Stomach smooth muscle (tissue), 2 donors: ENCODE measurements at regions not wholly inside any gene's neighbourhood (a gene's known extent, or its start where the extent isn't known, plus 50 kb on each side); places are given as distances from the start of the nearest gene placed in this dataset.
"Not testable (repeated sequence)": the region's sequence is repeated elsewhere in the genome, so short reads cannot be mapped to it uniquely, and the experiment has no call there.

ENCODE experiments used
- H3K27ac ChIP-seq: one replicate; pipeline ENCODE4 v1.7.0; 2013; ENCODE audit warnings: mild to moderate bottlenecking, low read length, inconsistent platforms
- H3K27me3 ChIP-seq, 2 donors: one replicate each; pipeline ENCODE4 v1.7.0; 2013; ENCODE audit warnings: low read length in 2 of 2; ENCODE audit not compliant: insufficient read depth in 2 of 2, control insufficient read depth in 1 of 2
- H3K36me3 ChIP-seq, 2 donors: one replicate each; pipeline ENCODE4 v1.7.0; 2013; ENCODE audit warnings: low read length in 2 of 2; ENCODE audit not compliant: control insufficient read depth in 2 of 2, insufficient read depth in 2 of 2
- H3K4me1 ChIP-seq: one replicate; pipeline ENCODE4 v1.7.0; 2013; ENCODE audit warnings: low read length; ENCODE audit not compliant: control insufficient read depth, insufficient read depth
- H3K4me3 ChIP-seq, 2 donors: one replicate each; pipeline ENCODE4 v1.7.0; 2013; ENCODE audit warnings: low read length in 2 of 2
- H3K9ac ChIP-seq, 2 donors: one replicate each; pipeline ENCODE4 v1.7.0; 2013; ENCODE audit warnings: low read length in 2 of 2, mild to moderate bottlenecking in 1 of 2
- H3K9me3 ChIP-seq, 2 donors: one replicate each; pipeline ENCODE4 v1.7.0; 2013; ENCODE audit warnings: low read length in 2 of 2; ENCODE audit not compliant: control insufficient read depth in 2 of 2
- donor health status: healthy.
- donor health status: Pancreatic carcinoma.

DNA sequence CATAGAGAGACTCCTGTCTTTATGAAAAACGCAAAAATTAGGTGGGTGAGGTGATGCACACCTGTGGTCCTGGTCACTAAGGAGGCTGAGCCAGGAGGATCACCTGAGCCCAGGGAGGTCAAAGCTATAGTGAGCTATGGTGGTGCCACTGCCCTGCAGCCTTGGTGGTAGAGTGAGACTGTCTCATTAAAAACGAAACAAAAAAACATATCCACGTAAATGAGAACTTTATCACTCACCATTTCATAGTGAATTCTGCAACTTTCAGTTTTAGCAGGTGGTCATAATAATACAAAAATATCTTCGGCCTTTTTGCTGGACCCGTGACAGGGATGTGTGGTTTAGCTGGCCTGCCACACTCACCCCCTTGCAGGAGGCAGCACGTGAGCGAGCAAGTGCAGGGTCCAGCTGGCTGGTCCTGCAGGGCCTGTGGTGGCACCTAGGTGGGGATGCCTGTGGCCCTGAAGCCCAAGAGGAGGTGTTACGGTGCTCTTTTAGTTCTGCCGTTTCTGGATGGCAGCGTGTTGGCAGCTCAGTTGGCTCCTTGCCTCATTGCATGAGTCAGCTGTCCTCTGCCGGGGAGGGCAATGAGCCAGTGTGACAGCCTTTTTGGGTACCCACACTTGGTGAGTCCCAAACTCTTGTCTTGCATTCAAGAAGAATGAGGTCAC is 1330.7 kb upstream of the TMEM132C start:
- Histone ChIP-seq H3K9ac (no peak overlapping the region), H3K9me3 (no peaks in the 10 kb centered on the region)

DNA sequence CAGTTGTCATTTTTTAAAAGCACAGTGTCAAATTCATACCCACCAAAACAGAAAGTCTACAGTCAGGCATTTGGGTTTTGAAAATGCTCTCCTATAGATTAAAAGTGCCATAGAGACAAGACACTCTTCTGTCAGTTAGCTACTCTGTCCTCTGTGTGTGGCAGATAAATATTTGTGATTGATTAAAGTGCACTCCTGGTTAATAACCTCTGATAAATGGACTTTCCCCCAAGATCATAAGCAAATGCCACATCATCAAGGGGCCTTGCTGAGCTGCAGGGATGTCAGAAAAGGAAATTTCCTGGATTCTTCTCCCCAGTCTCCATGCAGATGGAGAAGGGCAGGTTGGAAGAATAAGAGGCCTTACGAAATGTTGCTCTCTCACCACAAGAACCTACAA is 1329.5 kb upstream of the TMEM132C start:
- peaks cover 0 to 5% of the 10 kb centered on the region in 2 donors for H3K9me3 ChIP-seq
- H3K4me1 ChIP-seq = peaks cover 6% of the 10 kb centered on the region
- H3K36me3 ChIP-seq = no peaks in the 10 kb centered on the region
- H3K27ac ChIP-seq = no peak overlapping the region
- H3K9ac ChIP-seq = no peak overlapping the region
- H3K27me3 ChIP-seq = no peaks in the 10 kb centered on the region
- no peak overlapping the region for H3K4me3 ChIP-seq

More for the DNA sequence above, 1330.7 kb upstream of the TMEM132C start:
- no peaks in the 10 kb centered on the region for H3K36me3 ChIP-seq
- H3K27me3 ChIP-seq = no peaks in the 10 kb centered on the region
- H3K4me1 ChIP-seq = peaks cover 6% of the 10 kb centered on the region
- H3K4me3 ChIP-seq = peak overlapping the region; percentile 53 to 58
- H3K27ac ChIP-seq = peak overlapping the region; percentile 37

- Histone ChIP-seq H3K27ac (no peak overlapping the region), H3K4me3 (no peak overlapping the region), H3K9ac (no peak overlapping the region), H3K27me3 (no peaks in the 10 kb centered on the region), H3K4me1 (no peaks in the 10 kb centered on the region), H3K36me3 (no peaks in the 10 kb centered on the region), H3K9me3 (peaks cover 0 to 5% of the 10 kb centered on the region in 2 donors)
Observed at GRCh38 chr12:126944684-126945083, 1322.3 kb upstream of the TMEM132C start.

DNA sequence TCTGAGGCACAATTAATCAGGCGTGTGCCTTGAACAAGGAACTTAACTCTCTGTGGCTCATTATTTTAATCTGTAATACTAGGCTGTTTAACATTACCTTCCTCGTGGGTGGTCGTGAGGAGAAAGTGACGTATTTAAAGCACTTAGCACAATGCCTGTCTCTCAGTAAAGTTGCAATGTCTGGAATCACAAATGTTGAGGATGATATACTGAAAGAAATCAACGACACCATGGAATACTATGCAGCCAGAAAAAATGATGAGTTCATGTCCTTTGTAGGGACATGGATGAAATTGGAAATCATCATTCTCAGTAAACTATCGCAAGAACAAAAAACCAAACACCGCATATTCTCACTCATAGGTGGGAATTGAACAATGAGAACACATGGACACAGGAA is 1320.0 kb upstream of the TMEM132C start:
- H3K9me3 ChIP-seq, H3K27ac ChIP-seq, H3K9ac ChIP-seq, H3K27me3 ChIP-seq, H3K4me1 ChIP-seq, H3K4me3 ChIP-seq, H3K36me3 ChIP-seq: not testable (repeated sequence)

DNA sequence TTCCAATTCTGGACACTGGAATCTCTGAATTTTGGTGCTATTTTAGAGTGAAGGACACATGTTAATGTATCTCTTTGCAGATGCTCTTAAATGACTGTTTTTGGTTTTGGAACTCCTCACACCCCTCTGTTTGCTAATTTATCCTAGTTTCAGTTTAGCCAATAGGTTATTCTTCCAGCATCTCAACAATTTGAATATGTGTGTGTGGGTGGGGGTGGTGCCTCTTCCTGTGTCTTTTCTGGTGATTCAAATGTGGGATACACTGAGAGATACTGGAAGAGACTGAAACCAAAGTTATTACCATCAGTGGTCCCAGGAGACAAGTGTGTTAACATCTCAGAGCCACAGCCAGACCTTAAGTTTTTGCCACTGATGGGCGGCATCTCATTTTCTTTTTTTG is 1317.4 kb upstream of the TMEM132C start:
- Histone ChIP-seq H3K9me3 (no peaks in the 10 kb centered on the region), H3K4me1 (no peaks in the 10 kb centered on the region), H3K27me3 (no peaks in the 10 kb centered on the region), H3K4me3 (no peak overlapping the region), H3K36me3 (no peaks in the 10 kb centered on the region), H3K9ac (no peak overlapping the region), H3K27ac (no peak overlapping the region)

DNA sequence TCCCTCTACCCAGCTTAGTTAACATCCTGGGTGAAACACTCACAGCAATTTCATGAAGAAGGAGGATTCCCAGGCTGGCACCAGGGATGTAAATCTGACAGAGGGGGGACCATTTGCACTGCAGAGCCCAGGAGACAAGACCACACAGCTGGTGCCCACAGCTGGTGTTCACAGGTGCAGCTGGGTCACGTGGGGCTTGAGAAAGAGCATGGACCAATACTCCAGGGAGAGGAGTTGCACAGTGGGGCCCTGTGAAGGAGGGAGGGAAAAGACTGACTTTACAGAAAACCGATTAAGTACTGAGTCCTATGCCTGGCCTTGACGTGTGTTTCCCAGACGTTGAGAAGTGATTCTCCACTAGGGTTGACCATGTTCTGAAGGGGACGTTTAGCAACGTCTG is 1316.7 kb upstream of the TMEM132C start:
- Histone ChIP-seq H3K4me1 (no peaks in the 10 kb centered on the region), H3K27ac (no peak overlapping the region), H3K36me3 (no peaks in the 10 kb centered on the region), H3K9me3 (no peaks in the 10 kb centered on the region), H3K27me3 (no peaks in the 10 kb centered on the region), H3K4me3 (no peak overlapping the region), H3K9ac (no peak overlapping the region)

- no peak overlapping the region for H3K4me3 ChIP-seq
- H3K9me3 ChIP-seq = no peaks in the 10 kb centered on the region
- H3K36me3 ChIP-seq = no peaks in the 10 kb centered on the region
- no peak overlapping the region for H3K9ac ChIP-seq
- H3K27ac ChIP-seq = no peak overlapping the region
- H3K4me1 ChIP-seq = no peaks in the 10 kb centered on the region
- H3K27me3 ChIP-seq = no peaks in the 10 kb centered on the region
Observed at GRCh38 chr12:126952096-126953007, 1314.6 kb upstream of the TMEM132C start.

DNA sequence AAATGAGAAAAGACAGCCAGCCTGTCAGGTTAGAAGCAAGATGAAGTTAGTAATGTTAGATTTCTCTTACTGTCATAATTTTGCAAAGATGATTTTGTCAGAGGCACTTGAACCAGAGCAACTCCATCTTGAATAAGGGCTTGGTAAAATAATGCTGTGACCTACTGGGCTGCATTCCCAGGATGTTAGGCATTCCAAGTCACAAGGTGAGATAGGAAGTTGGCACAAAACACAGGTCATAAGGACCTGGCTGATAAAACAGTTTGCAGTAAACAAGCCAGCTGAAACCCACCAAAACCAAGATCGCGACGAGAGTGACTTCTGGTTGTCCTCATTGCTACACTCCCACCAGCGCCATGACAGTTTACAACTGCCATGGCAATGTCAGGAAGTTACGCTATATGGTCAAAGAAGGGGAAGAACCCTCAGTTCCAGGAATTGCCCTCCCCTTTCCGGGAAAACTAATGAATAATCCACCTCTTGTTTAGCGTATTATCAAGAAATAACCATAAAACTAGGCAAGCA is 1313.5 kb upstream of the TMEM132C start:
- H3K27ac ChIP-seq = no peak overlapping the region
- no peak overlapping the region for H3K9ac ChIP-seq
- H3K27me3 ChIP-seq = no peaks in the 10 kb centered on the region
- no peaks in the 10 kb centered on the region for H3K36me3 ChIP-seq
- no peak overlapping the region for H3K4me3 ChIP-seq
- H3K4me1 ChIP-seq = no peaks in the 10 kb centered on the region
- H3K9me3 ChIP-seq = no peaks in the 10 kb centered on the region

DNA sequence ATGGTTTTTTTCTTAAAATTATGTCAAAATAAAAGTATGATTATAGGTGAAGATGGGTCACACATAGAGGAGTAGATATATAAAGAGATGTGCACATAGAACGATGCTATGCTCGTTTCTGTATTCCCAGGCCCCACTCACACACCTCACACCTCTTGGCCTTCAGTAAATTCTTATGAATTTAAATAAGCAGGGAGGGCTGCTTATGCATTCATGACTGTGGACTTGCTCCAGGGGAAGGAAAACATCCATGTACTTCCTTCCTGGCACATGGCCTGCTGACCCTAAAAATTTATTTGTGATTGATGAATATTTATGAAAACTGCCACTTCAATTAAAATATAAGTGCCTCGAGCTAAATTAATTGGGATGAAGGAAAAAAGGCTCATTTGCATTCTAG is 1306.7 kb upstream of the TMEM132C start:
- no peaks in the 10 kb centered on the region for H3K9me3 ChIP-seq
- no peaks in the 10 kb centered on the region for H3K4me1 ChIP-seq
- no peak overlapping the region for H3K4me3 ChIP-seq
- no peak overlapping the region for H3K27ac ChIP-seq
- no peak overlapping the region for H3K9ac ChIP-seq
- no peaks in the 10 kb centered on the region for H3K36me3 ChIP-seq
- no peaks in the 10 kb centered on the region for H3K27me3 ChIP-seq

DNA sequence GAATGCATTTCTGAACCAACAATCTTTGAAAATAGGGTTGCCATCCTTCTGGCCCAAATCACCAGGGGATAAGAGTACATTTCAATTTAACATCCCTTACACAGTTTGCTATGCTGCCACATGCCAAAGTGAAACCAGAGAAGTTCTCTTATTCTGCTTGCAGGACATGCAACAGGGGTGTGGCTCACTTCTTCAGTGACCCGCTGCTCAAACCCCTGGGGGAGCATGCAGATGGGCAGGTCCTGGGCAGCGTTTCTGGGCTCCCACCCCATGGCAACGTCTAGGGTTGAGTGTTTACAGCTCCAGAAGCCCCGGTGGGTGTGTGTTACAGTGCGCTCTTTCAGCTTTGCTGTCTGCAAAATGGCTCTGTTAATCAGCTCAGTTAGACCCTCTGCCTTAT is 1306.3 kb upstream of the TMEM132C start:
- Histone ChIP-seq H3K9ac (no peak overlapping the region), H3K27ac (no peak overlapping the region), H3K4me3 (no peak overlapping the region), H3K27me3 (no peaks in the 10 kb centered on the region), H3K4me1 (no peaks in the 10 kb centered on the region), H3K9me3 (no peaks in the 10 kb centered on the region), H3K36me3 (no peaks in the 10 kb centered on the region)

DNA sequence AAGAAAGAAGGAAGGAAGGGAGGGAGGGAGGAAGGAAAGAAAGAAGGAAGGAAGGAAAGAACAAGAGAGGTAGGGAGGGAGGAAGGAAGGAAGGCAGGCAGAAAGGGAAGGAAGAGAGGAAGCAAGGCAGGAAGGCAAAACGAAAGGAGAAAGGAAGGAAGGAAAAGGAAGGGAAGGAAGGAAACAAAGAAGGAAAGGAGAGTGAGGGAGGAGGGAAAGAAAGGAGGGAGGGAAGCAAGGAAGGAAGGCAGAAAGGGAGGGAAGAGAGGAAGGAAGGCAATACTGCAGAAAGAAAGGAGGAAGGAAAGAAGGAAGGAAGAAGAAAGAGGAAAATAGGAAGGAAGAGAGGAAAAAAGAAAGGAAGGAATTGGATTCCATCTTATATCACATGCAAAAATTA is 1303.1 kb upstream of the TMEM132C start:
- no peak overlapping the region for H3K4me3 ChIP-seq
- no peak overlapping the region for H3K27ac ChIP-seq
- no peaks in the 10 kb centered on the region for H3K4me1 ChIP-seq
- H3K36me3 ChIP-seq = no peaks in the 10 kb centered on the region
- H3K9ac ChIP-seq = no peak overlapping the region
- H3K27me3 ChIP-seq = no peaks in the 10 kb centered on the region
- H3K9me3 ChIP-seq = no peaks in the 10 kb centered on the region
